HG02973 (cell line): ENCODE measurements at regions not wholly inside any gene's neighbourhood (a gene's known extent, or its start where the extent isn't known, plus 50 kb on each side); places are given as distances from the start of the nearest gene placed in this dataset.
A peak's percentile ranks its signal among the peaks of the same experiment; 100 is the strongest.
"Not testable (repeated sequence)": the region's sequence is repeated elsewhere in the genome, so short reads cannot be mapped to it uniquely, and the experiment has no call there.

Experiments used
- ATAC-seq: cut with Tn5 transposase; IDR thresholded peaks from one replicate; pipeline ENCODE4 v1.9.1; 2021; ENCODE audit warnings: moderate library complexity; ENCODE audit not compliant: unreplicated experiment

DNA sequence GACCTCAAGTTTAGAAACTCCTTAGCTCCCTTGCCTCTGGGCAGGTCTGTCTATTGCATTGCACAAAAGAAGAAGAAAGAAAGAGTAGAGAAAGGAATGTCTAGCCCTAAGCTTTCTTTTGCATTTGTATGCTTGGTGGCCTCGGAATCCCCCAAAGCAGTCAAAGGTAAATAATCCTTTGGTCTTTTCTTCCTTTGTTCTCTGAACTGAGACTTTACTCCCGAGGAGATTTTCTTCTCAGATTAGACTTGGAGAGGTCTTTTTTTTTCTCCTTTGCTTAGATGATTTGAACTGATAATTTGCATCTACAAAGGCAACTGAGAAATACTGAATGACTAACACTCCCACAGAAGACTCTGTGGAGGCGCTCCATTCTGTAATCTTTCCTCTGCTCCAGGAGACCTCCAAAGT, 93.2 kb downstream of the AKR1D1 start:
- ATAC-seq = no peak

DNA sequence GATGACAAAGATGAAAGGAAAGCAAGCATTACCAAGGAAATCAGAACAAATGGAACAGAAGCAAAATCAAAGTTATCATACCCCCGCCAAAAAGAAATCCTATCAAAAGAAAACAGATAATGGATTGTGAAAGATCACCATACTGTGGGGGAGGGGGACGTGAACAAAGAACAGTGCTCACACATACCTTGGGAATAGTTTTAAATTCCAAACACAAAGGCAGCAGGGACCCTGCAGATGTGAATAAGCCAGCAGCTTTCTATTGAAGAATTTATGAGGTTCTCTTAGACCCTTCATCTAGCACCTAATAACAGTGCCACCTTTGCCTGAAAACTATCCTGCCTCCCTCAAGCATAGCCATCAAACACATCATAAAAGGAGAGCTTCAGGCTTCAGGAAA, 94.0 kb downstream of the AKR1D1 start:
- no peak for ATAC-seq

DNA sequence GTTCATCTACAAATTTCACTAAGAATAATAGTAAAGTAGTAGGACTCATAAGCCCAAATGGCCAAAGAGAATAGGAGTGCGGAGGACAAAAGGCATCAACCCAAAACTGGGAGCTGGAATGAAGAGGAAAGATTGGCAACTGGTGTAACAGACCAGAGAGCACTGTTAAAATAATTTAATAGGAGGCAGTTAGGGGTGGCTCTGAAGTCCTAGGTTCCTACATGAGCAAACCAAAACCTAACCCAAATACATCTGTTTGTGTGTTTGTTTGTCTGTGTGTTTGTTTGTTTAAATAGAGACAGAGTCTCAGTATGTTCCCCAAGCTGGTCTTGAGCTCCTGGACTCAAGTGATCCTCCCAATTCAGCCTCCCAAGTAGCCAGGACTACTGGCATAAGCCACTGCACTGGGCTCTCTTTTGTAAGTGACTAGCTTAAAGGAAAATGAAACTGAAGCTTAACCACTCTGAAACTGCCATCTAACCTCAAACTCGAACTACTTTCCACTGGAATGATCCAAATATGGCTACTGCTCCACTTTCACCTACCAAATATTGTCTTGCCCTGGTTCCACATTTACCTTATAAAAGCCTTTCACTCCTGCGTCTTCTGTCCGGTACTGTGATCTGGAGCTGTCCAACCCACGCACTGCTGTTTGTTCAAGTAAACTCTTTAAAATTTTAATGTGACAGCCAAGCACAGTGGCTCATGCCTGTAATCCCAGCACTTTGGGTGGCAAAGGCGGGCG, 94.9 kb downstream of the AKR1D1 start:
- peak; percentile 96 for ATAC-seq

DNA sequence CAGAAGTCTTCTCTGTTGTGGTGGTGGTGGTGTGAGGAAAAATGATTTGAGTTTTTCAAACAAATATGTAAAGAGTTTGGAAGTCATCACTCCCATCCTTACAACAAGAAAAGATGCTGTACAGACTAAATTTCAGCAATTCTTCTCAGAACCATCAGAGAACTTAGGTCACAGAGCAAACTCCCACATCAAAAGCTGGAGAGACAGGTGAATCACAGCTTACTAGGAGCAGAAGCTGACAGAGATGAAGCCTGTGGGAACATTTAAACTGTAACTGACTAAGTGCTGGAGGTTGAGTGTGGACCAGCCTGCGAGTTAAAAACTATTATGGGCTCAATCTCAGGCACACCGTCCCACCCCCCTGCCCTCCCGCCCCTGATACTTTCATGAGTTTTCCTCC, 97.3 kb downstream of the AKR1D1 start:
- no peak for ATAC-seq

GRCh38 chr7:138176060-138176459, 99.8 kb downstream of the AKR1D1 start:
- ATAC-seq = no peak

DNA sequence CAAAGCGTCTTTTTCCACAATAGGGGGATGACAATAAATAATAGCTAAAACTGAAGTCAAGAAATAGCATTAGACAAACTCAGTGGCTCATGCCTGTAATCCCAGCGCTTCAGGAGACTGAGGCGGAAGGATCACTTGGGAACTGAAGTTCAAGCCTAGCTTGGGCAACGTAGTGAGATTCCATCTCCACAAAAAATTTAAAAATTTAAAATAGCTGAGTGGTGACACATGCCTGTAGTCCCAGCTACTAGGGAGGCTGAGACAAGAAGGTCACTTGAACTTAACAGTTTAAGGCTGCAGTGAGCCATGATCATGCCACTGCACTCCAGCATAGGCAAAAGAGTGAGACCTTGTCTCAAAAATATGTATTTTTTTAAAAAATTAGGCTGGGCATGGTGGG, 107.9 kb downstream of the AKR1D1 start:
- ATAC-seq = no peak

DNA sequence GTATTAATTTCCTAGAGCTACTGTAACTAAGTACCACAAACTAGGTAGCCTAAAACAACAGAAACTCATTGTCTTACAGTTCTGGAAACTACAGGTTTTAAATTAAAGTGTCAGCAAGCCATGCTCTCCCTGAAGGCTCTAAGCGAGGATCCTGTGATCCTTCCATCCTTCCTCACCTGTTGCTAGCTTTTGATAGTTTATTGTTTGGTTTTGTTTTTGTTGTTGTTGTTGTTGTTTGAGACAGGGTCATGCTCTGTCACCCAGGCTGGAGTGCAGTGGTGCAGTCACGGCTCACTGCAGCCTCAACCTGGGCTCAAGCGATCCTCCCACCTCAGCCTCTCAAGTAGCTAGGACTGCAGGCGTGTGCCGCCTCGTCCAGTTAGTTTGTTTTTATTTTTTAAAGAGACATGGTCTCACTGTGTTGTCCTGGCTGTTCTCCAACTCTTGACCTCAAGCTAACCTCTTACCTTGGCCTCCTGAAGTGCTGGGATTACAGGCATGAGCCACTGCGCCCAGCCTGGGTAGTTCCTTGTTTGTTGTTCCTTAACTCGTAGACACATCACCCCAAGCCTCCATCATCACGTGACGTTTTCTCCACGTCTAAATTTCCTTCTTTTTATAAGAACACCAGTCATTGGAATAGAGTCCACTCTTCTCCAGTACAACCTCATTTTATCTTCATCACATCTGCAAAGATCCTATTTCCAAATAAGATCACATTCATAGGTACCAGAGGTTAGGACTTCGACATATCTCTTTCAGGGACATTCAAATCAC, 109.1 kb downstream of the AKR1D1 start:
- no peak for ATAC-seq

DNA sequence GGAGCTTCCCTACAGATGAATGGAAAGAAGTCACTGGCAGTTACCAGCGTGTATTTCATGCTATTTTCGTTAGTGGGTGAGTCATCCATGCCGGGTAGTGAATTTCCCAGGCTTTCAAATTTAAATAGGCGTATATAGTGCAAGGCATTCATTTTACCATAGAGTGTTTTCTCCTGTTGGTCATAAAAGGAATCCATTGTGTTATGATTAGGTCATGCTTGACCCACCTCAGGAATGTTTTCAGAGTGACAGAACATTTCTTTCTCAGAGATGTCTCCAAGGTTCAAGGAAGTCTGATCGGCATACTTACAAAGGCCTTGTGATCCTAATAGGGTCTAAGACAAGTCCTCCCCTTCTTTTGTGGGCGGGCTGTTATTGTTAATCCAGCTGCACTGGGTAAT, 110.7 kb downstream of the AKR1D1 start:
- ATAC-seq = no peak

- no peak for ATAC-seq
Measured at GRCh38 chr7:138188290-138188858, 112.1 kb downstream of the AKR1D1 start.

DNA sequence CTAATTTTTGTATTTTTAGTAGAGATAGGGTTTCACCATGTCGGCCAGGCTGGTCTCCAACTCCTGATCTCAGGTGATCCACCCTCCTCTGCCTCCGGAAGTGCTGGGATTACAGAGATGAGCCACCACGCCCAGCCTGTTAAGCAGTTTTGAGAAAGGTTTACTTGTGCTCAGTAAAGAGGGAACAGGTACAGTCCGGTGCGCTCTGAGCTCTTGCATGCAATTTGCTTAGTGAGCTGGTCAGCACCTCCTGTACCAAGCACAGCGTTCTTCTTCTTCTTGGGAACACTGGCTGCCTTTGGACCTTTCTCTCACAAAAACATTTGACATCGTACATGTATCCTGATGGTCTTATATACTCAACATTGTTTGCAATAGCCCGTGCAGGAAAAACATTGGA, 118.3 kb downstream of the AKR1D1 start:
- ATAC-seq = no peak

- no peak for ATAC-seq
Measured at GRCh38 chr7:138195151-138195571, 118.9 kb downstream of the AKR1D1 start.

DNA sequence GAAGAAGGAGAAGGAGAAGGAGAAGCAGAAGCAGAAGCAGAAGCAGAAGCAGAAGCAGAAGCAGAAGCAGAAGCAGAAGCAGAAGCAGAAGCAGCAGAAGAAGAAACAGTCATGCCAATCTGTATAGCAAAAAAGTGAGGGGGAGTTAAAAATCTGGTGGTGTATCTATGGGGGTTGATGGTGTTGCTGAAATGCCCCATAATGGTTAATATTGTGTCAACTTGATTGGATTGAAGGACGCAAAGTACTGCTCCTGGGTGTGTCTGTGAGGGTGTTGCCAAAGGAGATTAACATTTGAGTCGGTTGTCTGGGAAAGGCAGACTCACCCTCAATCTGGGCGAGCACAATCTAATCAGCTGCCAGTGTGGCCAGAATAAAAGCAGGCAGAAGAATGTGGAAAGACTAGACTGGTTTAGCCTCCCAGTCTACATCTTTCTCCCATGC, 120.3 kb downstream of the AKR1D1 start:
- ATAC-seq = not testable (repeated sequence)

DNA sequence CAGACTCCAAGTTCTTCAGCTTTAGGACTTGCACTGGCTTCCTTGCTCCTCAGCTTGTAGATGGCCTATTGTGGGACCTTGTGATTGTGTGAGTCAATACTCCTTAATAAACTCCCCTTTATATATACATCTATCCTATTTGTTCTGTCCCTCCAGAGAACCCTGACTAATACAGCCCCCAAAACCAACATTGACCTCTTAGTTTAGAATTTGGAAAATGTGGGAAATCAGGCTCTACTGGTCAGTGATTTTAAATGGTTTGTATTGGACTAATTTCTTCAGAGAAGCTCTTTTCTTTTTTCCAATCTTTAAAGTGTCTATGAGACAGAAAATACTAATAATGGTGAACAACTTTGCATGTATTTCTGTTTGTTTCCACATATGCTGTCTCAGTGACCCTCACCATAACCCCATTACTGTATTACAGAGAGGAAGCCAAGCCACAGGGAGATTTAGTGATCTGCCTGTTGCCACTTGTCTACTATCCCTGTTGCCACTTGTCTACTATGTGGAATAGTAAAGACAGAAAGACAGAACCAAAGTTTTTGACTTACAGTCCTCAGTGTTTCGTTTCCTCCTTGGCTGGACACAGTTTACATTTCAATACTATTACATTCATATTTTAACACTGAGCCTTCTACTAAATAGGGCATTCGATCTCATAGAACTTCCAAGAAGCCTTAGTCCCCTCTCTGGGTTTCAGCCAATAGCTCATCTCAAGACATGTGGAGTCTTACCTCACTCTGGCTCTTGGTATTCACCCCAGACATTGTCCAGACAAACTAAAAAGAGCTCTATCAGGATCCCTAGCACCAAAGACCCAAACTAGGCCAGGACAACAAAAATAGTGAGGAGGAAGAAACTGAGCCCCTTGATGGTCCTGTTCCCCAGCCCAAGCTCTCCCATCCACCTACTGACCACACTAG, 121.0 kb downstream of the AKR1D1 start:
- no peak for ATAC-seq

DNA sequence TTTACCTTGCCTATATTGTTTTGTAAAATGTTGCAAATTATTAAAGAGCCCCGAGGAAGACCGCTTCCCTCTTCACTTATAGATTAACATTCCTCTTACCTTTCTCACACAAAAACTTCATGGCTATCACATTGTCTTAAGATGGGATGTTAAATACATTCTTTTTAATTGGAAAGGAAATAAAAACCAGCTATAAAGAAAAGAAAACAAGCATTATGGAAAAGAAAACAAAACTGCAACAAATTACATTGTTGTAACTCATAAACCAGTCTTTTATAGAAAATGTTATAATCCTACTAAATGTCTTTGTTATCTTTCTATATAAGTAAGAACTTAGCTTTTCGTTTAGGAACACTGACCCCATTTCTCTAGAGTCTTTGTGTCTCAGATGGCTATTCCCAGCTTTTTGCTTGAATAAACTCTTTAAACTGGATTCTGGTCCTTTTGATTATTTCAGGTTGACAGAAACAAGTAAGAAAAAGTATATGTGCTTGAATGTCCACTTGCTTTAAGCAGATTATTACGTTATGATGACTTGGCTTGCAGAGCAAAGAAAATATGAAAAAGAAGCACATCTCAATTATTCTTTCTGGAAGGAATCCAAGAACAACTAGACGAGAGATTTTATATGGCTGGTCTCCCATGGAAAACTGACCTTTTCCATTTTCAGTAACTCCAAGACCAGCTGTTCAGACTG, 128.2 kb downstream of the AKR1D1 start:
- ATAC-seq = no peak

- no peak for ATAC-seq
Measured at GRCh38 chr7:138204982-138205298, 128.7 kb downstream of the AKR1D1 start.

GRCh38 chr7:138205614-138206150, 129.4 kb downstream of the AKR1D1 start:
- no peak for ATAC-seq

GRCh38 chr7:138207555-138207971, 131.3 kb downstream of the AKR1D1 start:
- ATAC-seq = no peak

DNA sequence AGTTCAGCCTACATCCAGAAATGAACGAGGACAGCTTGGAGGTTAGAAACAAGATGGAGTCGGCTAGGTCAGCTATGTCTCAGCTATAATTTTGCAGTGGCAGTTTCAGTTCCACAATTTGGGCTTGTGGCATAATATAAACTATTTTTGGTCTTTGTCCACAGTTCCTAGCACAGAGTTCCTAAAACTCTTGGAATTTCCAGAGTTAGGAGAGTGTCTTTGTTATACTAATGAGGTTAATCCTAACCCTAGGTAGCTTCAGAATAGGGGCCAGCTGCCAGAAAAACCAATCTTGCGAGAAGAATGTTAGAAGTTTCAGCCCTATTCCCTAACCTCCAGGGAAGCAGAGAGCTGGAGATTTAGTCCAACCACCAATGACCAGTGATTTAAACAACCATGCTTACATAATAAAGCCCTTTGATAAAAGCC, 131.9 kb downstream of the AKR1D1 start:
- no peak for ATAC-seq

DNA sequence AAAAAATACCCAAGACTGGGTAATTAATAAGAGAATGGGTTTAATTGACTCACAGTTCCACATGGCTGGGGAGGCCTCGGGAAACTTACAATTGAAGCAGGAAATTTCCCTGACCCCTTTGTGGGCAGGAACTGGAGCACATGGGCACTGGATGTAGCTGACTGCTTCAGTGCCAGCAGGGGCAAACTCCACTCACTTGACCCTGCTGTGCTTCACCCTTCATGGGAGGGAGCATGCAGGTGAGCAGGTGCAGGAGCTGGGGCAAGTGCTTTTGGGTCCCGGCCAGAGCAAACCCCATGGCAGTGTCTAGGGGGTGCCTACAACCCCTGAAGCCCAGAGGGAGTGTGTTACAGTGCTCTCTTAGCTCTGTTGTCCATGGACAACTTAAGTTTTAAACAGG, 132.6 kb downstream of the AKR1D1 start:
- ATAC-seq = no peak

DNA sequence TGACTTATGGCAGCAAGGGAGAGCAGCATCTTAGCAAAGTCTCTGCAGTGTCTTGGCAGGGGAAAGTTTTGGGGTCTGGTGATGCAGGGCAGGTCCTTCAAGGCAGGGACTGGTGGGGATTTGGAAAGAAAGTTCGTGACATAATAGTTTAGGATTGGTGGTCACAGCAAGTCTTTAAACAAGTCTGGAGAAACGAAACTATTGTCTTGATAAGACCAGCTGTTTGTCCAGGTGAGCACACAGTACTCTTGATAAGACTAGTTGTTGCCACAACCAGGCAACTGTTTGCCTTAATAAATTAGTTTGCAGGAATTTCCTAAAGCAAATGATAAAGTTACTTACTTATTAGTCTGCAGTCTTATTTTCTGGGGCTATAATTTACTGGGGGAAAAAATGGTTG, 136.1 kb downstream of the AKR1D1 start:
- ATAC-seq = no peak
